Frontal cortex (tissue), 3 donors: ENCODE measurements at regions not wholly inside any gene's neighbourhood (a gene's known extent, or its start where the extent isn't known, plus 50 kb on each side); places are given as distances from the start of the nearest gene placed in this dataset.
"Not testable (repeated sequence)": the region's sequence is repeated elsewhere in the genome, so short reads cannot be mapped to it uniquely, and the experiment has no call there.

ENCODE experiments used
- DNase-seq, 2 donors: peaks; one replicate each; pipeline ENCODE4 v3.0.0; 2012; ENCODE audit warnings: low spot score in 2 of 2
- FAIRE-seq: peaks from 2 replicates; lab custom pipeline; 2012; peaks lifted over from hg19 to GRCh38; lab: Jason Lieb, UNC
- donor health status: control.
- donor health status: control.
- donor health status: control.

GRCh38 chr18:57956491-57956890 lies 87.5 kb upstream of the NEDD4L start:
- DNase-seq (no peak), FAIRE-seq (no peak)

GRCh38 chr18:57954935-57955334 lies 89.1 kb upstream of the NEDD4L start:
- DNase-seq (no peak), FAIRE-seq (no peak)

- FAIRE-seq (no peak), DNase-seq (no peak)
Observed at GRCh38 chr18:57953883-57954282, 90.1 kb upstream of the NEDD4L start.

- no peak for DNase-seq
- no peak for FAIRE-seq
Observed at GRCh38 chr18:57951999-57952774, 91.8 kb upstream of the NEDD4L start.

GRCh38 chr18:57951117-57951796 lies 92.8 kb upstream of the NEDD4L start:
- FAIRE-seq (no peak), DNase-seq (no peak)

- no peak for FAIRE-seq
Observed at GRCh38 chr18:57950542-57950941, 93.5 kb upstream of the NEDD4L start.

GRCh38 chr18:57949335-57949734 lies 94.7 kb upstream of the NEDD4L start:
- not testable (repeated sequence) for FAIRE-seq, DNase-seq

More at GRCh38 chr18:57950542-57950941, 93.5 kb upstream of the NEDD4L start:
- no peak for DNase-seq

- no peak for FAIRE-seq
- no peak for DNase-seq
Observed at GRCh38 chr18:57947117-57947516, 96.9 kb upstream of the NEDD4L start.

- DNase-seq = no peak
- FAIRE-seq = no peak
Observed at GRCh38 chr18:57943723-57944122, 100.3 kb upstream of the NEDD4L start.

GRCh38 chr18:57942493-57942892 lies 101.5 kb upstream of the NEDD4L start:
- FAIRE-seq (no peak), DNase-seq (no peak)

- FAIRE-seq = no peak
- no peak for DNase-seq
Observed at GRCh38 chr18:57941841-57942489, 102.1 kb upstream of the NEDD4L start.

GRCh38 chr18:57940166-57940660 lies 103.8 kb upstream of the NEDD4L start:
- FAIRE-seq (no peak), DNase-seq (no peak)

- DNase-seq, FAIRE-seq: not testable (repeated sequence)
Observed at GRCh38 chr18:57934375-57934774, 109.7 kb upstream of the NEDD4L start.

- no peak for FAIRE-seq
- DNase-seq = no peak
Observed at GRCh38 chr18:57931038-57931437, 113.0 kb upstream of the NEDD4L start.

- no peak for DNase-seq
- no peak for FAIRE-seq
Observed at GRCh38 chr18:57930476-57930875, 113.5 kb upstream of the NEDD4L start.

- no peak for DNase-seq
- no peak for FAIRE-seq
Observed at GRCh38 chr18:57929922-57930321, 114.1 kb upstream of the NEDD4L start.

GRCh38 chr18:57928466-57928865 lies 115.6 kb upstream of the NEDD4L start:
- no peak for FAIRE-seq
- DNase-seq = no peak

- DNase-seq (no peak), FAIRE-seq (no peak)
Observed at GRCh38 chr18:57927511-57927910, 116.5 kb upstream of the NEDD4L start.

GRCh38 chr18:57925706-57926105 lies 118.3 kb upstream of the NEDD4L start:
- no peak for FAIRE-seq

GRCh38 chr18:57923611-57924010 lies 120.4 kb upstream of the NEDD4L start:
- no peak for DNase-seq
- no peak for FAIRE-seq

More at GRCh38 chr18:57925706-57926105, 118.3 kb upstream of the NEDD4L start:
- no peak for DNase-seq

GRCh38 chr18:57922885-57923284 lies 119.8 kb upstream of the ATP8B1 start:
- FAIRE-seq (no peak), DNase-seq (no peak)
